PC-3 (cell line): ENCODE measurements at regions not wholly inside any gene's neighbourhood (a gene's known extent, or its start where the extent isn't known, plus 50 kb on each side); places are given as distances from the start of the nearest gene placed in this dataset.

ENCODE experiments used
- ATAC-seq: fragments of 200-7000 bp; cut with Tn5 transposase; 2 replicates; pipeline ENCODE4 v1.9.1; 2020; ENCODE audit warnings: mild to moderate bottlenecking, moderate library complexity
- BruUV-seq: library from RNA; stranded (reverse); fragments of 400-500 nt; replicated peaks from 2 replicates; lab custom pipeline; 2021; lab: Mats Ljungman, UMichigan
- CTCF ChIA-PET: fragments of 300-600 bp; sonication (Branson Sonifier 250); formaldehyde crosslinking; loops from one replicate; lab custom pipeline; 2022; ENCODE audit warnings: antibody characterized with exemption; lab: Charles Lee
- POLR2A ChIA-PET: fragments of 300-600 bp; sonication (Branson Sonifier 250); formaldehyde crosslinking; loops from one replicate; lab custom pipeline; 2022; ENCODE audit warnings: antibody characterized with exemption; ENCODE audit not compliant: unreplicated experiment; lab: Charles Lee
- DNase-seq: peaks from one replicate; pipeline ENCODE4 v3.0.0-alpha.2; 2015
- H2AFZ ChIP-seq: fragments of 300-600 bp; sonication (generic); 2 replicates; pipeline ENCODE4 v1.6.0; 2016; ENCODE audit warnings: antibody characterized with exemption, low read length
- H3F3A ChIP-seq: fragments of 300-600 bp; sonication (generic); one replicate; pipeline ENCODE4 v1.6.0; 2017; ENCODE audit warnings: antibody characterized with exemption, low read length, control low read depth, mild to moderate bottlenecking; ENCODE audit not compliant: unreplicated experiment
- H3K27ac ChIP-seq: fragments of 300-600 bp; sonication (generic); 2 replicates; pipeline ENCODE4 v1.5.1; 2016; ENCODE audit warnings: mild to moderate bottlenecking, low read length
- H3K27me3 ChIP-seq: fragments of 300-600 bp; sonication (generic); 2 replicates; pipeline ENCODE4 v1.6.1; 2016; ENCODE audit warnings: low read length, mixed read lengths
- H3K36me3 ChIP-seq: fragments of 300-600 bp; sonication (generic); 2 replicates; pipeline ENCODE4 v1.6.1; 2016; ENCODE audit warnings: low read depth, mixed run types, low read length, mixed read lengths
- H3K4me1 ChIP-seq: fragments of 300-600 bp; sonication (generic); 2 replicates; pipeline ENCODE4 v1.5.1; 2016; ENCODE audit warnings: low read length; ENCODE audit not compliant: insufficient read depth
- H3K4me2 ChIP-seq: fragments of 300-600 bp; sonication (generic); 2 replicates; pipeline ENCODE4 v1.6.0; 2016; ENCODE audit warnings: low read length
- H3K4me3 ChIP-seq: fragments of 300-600 bp; sonication (generic); 2 replicates; pipeline ENCODE4 v1.5.1; 2016; ENCODE audit warnings: mild to moderate bottlenecking, low read length, mixed read lengths
- H3K79me2 ChIP-seq: fragments of 300-600 bp; sonication (generic); 2 replicates; pipeline ENCODE4 v1.6.1; 2017; ENCODE audit warnings: low read length, mixed read lengths
- H3K9ac ChIP-seq: fragments of 300-600 bp; sonication (generic); 2 replicates; pipeline ENCODE4 v1.6.0; 2016; ENCODE audit warnings: mild to moderate bottlenecking, low read length
- H3K9me2 ChIP-seq: fragments of 300-600 bp; sonication (generic); replicated peaks from 2 replicates; pipeline ENCODE4 v1.6.1; 2016; ENCODE audit warnings: mixed run types, low read length, mixed read lengths
- H3K9me3 ChIP-seq: fragments of 300-600 bp; sonication (generic); 2 replicates; pipeline ENCODE4 v1.6.1; 2016; ENCODE audit warnings: low read length, mixed read lengths
- H4K20me1 ChIP-seq: fragments of 300-600 bp; sonication (generic); 2 replicates; pipeline ENCODE4 v1.6.1; 2016; ENCODE audit warnings: low read length, mixed read lengths
- CTCF ChIP-seq: fragments of 300-600 bp; sonication (generic); conservative IDR thresholded peaks from 2 replicates; pipeline ENCODE4 v1.5.1; 2017; ENCODE audit warnings: antibody characterized with exemption, low read depth, mild to moderate bottlenecking, low read length
- EZH2 ChIP-seq: fragments of 300-600 bp; sonication (generic); IDR thresholded peaks from one replicate; pipeline ENCODE4 v1.6.1; 2017; ENCODE audit warnings: antibody characterized with exemption, mild to moderate bottlenecking, low read length; ENCODE audit not compliant: unreplicated experiment
- EZH2phosphoT487 ChIP-seq: fragments of 300-600 bp; sonication (generic); IDR thresholded peaks from 2 replicates; pipeline ENCODE4 v1.6.1; 2018; ENCODE audit warnings: mild to moderate bottlenecking, antibody characterized with exemption, low read length, borderline replicate concordance
- intact Hi-C: fragments of 100-400 bp; cut with micrococcal nuclease; formaldehyde crosslinking; loops from 2 replicates; pipeline ENCODE4 v1.9.0; 2023

- Histone ChIP-seq H3K4me3 (no peak overlapping the region), H3K9me3 (no peaks in the 10 kb centered on the region), H3K79me2 (no peaks in the 10 kb centered on the region), H3K9me2 (no peaks in the 10 kb centered on the region), H4K20me1 (no peaks in the 10 kb centered on the region), H3K36me3 (no peaks in the 10 kb centered on the region), H3K27ac (no peak overlapping the region), H3K4me1 (no peaks in the 10 kb centered on the region), H3K4me2 (no peak overlapping the region), H3F3A (no peaks in the 10 kb centered on the region), H3K27me3 (peaks cover 57% of the 10 kb centered on the region), H2AFZ (no peak overlapping the region), H3K9ac (no peak overlapping the region)
- no TSS peak for BruUV-seq
- ATAC-seq (no peak), DNase-seq (no peak)
- no peak for TF ChIP-seq EZH2
- TF ChIP-seq CTCF: no peak
- TF ChIP-seq EZH2phosphoT487: no peak
- POLR2A ChIA-PET: no interaction called here
- CTCF ChIA-PET: no interaction called here
- intact Hi-C loops: no loop called here
Observed at GRCh38 chr18:1965016-1965415, 606.3 kb downstream of the METTL4 start.

GRCh38 chr18:1965541-1965940 is 605.8 kb downstream of the METTL4 start:
- Histone ChIP-seq H3K9me3 (no peaks in the 10 kb centered on the region), H3K9ac (no peak overlapping the region), H3K9me2 (no peaks in the 10 kb centered on the region), H2AFZ (no peak overlapping the region), H3K4me1 (no peaks in the 10 kb centered on the region), H3K4me3 (no peak overlapping the region), H3F3A (no peaks in the 10 kb centered on the region), H4K20me1 (no peaks in the 10 kb centered on the region), H3K27ac (no peak overlapping the region), H3K36me3 (no peaks in the 10 kb centered on the region), H3K4me2 (no peak overlapping the region), H3K27me3 (peaks cover 57% of the 10 kb centered on the region), H3K79me2 (no peaks in the 10 kb centered on the region)
- ATAC-seq (no peak), DNase-seq (no peak)
- intact Hi-C loops: no loop called here
- no peak for TF ChIP-seq CTCF
- no peak for TF ChIP-seq EZH2
- TF ChIP-seq EZH2phosphoT487: no peak
- POLR2A ChIA-PET: no interaction called here
- BruUV-seq: no TSS peak
- CTCF ChIA-PET: no interaction called here

- BruUV-seq: no TSS peak
- TF ChIP-seq EZH2 (no peak), CTCF (no peak), EZH2phosphoT487 (no peak)
Observed at GRCh38 chr18:1968801-1969498, 602.4 kb downstream of the METTL4 start.

More at GRCh38 chr18:1968801-1969498, 602.4 kb downstream of the METTL4 start:
- ATAC-seq (no peak), DNase-seq (no peak)
- Histone ChIP-seq H3K79me2 (no peaks in the 10 kb centered on the region), H3K27ac (no peak overlapping the region), H2AFZ (no peak overlapping the region), H4K20me1 (no peaks in the 10 kb centered on the region), H3K4me1 (no peaks in the 10 kb centered on the region), H3K9me2 (no peaks in the 10 kb centered on the region), H3K4me3 (no peak overlapping the region), H3K27me3 (peaks cover 77% of the 10 kb centered on the region), H3F3A (no peaks in the 10 kb centered on the region), H3K4me2 (no peak overlapping the region), H3K9ac (no peak overlapping the region), H3K36me3 (no peaks in the 10 kb centered on the region), H3K9me3 (no peaks in the 10 kb centered on the region)
- ChIA-PET POLR2A (no interaction called here), CTCF (no interaction called here)
- intact Hi-C loops: no loop called here
